ENCODE measurements at regions not wholly inside any gene's neighbourhood (a gene's known extent, or its start where the extent isn't known, plus 50 kb on each side); places are given as distances from the start of the nearest gene placed in this dataset.

DNA sequence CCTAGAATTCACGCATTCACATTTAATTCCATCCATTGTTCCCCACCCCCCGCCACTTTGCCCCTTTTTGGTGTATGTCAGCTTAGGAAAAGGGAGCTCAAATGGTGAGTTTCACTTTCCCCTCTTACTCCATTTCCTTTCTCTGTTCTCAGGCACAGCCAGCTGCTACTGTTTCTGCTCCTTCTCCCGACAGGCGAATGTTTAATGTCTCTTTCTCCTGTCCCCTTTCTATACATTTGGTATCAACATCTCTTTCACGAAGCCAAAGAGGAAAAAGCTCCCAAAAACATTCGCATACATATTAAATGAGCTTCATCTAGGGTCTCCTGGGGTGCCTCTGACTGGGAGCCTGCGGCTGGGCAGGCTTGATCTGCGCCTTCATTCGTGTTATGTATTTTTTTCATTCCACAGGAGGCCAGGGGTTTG, 124.2 kb upstream of the SATB2 start:
- TF ChIP-seq POLR2AphosphoS5 (IDR thresholded peaks at IDR 0.05): no peak
- TF ChIP-seq, protein P1, sequence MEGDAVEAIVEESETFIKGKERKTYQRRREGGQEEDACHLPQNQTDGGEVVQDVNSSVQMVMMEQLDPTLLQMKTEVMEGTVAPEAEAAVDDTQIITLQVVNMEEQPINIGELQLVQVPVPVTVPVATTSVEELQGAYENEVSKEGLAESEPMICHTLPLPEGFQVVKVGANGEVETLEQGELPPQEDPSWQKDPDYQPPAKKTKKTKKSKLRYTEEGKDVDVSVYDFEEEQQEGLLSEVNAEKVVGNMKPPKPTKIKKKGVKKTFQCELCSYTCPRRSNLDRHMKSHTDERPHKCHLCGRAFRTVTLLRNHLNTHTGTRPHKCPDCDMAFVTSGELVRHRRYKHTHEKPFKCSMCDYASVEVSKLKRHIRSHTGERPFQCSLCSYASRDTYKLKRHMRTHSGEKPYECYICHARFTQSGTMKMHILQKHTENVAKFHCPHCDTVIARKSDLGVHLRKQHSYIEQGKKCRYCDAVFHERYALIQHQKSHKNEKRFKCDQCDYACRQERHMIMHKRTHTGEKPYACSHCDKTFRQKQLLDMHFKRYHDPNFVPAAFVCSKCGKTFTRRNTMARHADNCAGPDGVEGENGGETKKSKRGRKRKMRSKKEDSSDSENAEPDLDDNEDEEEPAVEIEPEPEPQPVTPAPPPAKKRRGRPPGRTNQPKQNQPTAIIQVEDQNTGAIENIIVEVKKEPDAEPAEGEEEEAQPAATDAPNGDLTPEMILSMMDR (IDR thresholded peaks at IDR 0.05): no peak
- no peak for TF ChIP-seq POLR2A (IDR thresholded peaks at IDR 0.05)
- TF ChIP-seq EP300 (IDR thresholded peaks at IDR 0.05): no peak

Data from stomach (tissue), 4 donors.